Left ventricle myocardium inferior (tissue), 1 donor: ENCODE measurements at regions not wholly inside any gene's neighbourhood (a gene's known extent, or its start where the extent isn't known, plus 50 kb on each side); places are given as distances from the start of the nearest gene placed in this dataset.

Source experiments
- DNase-seq: peaks from one replicate; pipeline ENCODE4 v3.0.0-alpha.2; 2020
- H3K27ac ChIP-seq: fragments of 200-600 bp; replicated peaks from 2 replicates; pipeline ENCODE4 v1.8.0; 2021
- H3K27me3 ChIP-seq: fragments of 200-600 bp; 2 replicates; pipeline ENCODE4 v1.8.0; 2021; ENCODE audit warnings: low read depth
- H3K36me3 ChIP-seq: fragments of 200-600 bp; 2 replicates; pipeline ENCODE4 v1.8.0; 2021
- H3K4me1 ChIP-seq: fragments of 200-600 bp; 2 replicates; pipeline ENCODE4 v1.8.0; 2021
- H3K4me3 ChIP-seq: fragments of 200-600 bp; 2 replicates; pipeline ENCODE4 v1.8.0; 2021; ENCODE audit warnings: mild to moderate bottlenecking, moderate library complexity
- H3K9me3 ChIP-seq: fragments of 200-600 bp; replicated peaks from 2 replicates; pipeline ENCODE4 v1.8.0; 2021
- intact Hi-C: fragments of 100-400 bp; cut with micrococcal nuclease; formaldehyde crosslinking; loops from one replicate; pipeline ENCODE4 v1.11.0; 2022
- TF ChIP-seq, protein P1 (sequence below): fragments of 200-600 bp; IDR thresholded peaks from 2 replicates; pipeline ENCODE4 v1.8.0; 2021; ENCODE audit warnings: antibody characterized with exemption, mild to moderate bottlenecking, borderline replicate concordance
- donor health status: DM: no; HTN: yes; CAD: no; lungs with severe emphysema.

DNA sequence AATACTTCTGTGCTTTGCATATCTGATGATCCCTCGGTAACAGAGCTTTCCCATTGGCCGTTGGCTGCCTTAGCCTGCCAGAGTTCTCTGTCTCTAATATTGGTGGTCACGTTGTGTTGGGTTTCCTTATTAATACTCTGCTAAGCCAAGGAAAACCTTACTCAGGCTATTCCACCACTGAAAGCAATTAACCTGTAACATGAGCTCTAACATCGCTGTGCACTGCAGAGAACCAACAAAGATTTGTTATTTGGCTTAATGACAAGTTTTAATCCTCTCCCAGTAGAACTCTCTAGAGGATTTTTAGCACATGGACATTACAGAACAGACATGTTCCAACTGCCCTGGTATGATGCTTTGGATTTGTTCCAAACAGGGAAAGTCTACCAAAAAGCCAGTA is 825.9 kb upstream of the POU3F3 start:
- Histone ChIP-seq H3K4me1 (no peaks in the 10 kb centered on the region), H3K27ac (no peak overlapping the region), H3K9me3 (no peaks in the 10 kb centered on the region), H3K36me3 (no peaks in the 10 kb centered on the region), H3K4me3 (no peak overlapping the region), H3K27me3 (no peaks in the 10 kb centered on the region)
- TF ChIP-seq, protein P1, sequence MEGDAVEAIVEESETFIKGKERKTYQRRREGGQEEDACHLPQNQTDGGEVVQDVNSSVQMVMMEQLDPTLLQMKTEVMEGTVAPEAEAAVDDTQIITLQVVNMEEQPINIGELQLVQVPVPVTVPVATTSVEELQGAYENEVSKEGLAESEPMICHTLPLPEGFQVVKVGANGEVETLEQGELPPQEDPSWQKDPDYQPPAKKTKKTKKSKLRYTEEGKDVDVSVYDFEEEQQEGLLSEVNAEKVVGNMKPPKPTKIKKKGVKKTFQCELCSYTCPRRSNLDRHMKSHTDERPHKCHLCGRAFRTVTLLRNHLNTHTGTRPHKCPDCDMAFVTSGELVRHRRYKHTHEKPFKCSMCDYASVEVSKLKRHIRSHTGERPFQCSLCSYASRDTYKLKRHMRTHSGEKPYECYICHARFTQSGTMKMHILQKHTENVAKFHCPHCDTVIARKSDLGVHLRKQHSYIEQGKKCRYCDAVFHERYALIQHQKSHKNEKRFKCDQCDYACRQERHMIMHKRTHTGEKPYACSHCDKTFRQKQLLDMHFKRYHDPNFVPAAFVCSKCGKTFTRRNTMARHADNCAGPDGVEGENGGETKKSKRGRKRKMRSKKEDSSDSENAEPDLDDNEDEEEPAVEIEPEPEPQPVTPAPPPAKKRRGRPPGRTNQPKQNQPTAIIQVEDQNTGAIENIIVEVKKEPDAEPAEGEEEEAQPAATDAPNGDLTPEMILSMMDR: no peak
- no peak for DNase-seq
- intact Hi-C loops: no loop called here

DNA sequence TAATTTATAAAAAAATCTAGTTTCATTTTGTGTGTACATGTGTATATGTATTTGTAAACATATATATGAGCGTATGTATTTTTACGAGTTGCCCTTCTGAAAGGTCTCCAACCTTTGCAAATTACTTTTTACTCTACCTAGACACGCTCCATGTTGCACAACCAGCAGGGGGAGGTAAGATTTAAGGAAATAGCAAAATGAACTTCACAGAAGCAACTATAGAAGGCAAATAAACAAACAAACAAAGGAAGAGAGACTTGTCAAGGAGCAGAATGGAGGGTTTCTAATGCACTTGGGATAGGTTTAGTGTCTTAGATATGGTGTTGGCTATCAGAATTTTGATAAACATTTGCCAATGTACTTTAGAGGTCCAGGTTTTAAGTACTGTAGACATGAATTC is 820.5 kb upstream of the POU3F3 start:
- H3K36me3 ChIP-seq: no peaks in the 10 kb centered on the region
- no peaks in the 10 kb centered on the region for H3K27me3 ChIP-seq
- no peaks in the 10 kb centered on the region for H3K9me3 ChIP-seq
- DNase-seq: no peak
- H3K4me1 ChIP-seq: no peaks in the 10 kb centered on the region
- intact Hi-C loops: no loop called here
- TF ChIP-seq, protein P1: peak; percentile 39
- no peak overlapping the region for H3K4me3 ChIP-seq
- no peak overlapping the region for H3K27ac ChIP-seq

DNA sequence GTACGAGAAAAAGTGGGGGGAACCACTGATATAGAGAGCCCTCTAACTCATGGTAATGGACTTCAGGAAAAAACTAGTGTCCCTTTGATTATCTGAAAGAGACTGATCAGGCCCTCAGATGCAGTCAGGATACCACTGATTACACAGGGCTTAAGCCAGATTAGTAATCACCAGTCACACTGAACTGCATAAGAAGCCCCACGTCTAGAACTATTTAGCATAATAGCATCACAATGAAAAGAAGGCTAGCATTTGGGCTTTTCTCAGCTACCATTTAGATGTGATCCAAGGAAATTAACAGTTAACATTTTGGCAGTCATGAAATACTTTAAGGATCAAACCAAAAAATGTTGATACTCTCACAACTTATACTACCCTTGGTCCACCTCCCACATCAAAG is 813.1 kb upstream of the POU3F3 start:
- no peak overlapping the region for H3K4me3 ChIP-seq
- no peak overlapping the region for H3K27ac ChIP-seq
- H3K4me1 ChIP-seq: no peaks in the 10 kb centered on the region
- no peaks in the 10 kb centered on the region for H3K36me3 ChIP-seq
- no peaks in the 10 kb centered on the region for H3K27me3 ChIP-seq
- TF ChIP-seq, protein P1: no peak
- DNase-seq: no peak
- no peaks in the 10 kb centered on the region for H3K9me3 ChIP-seq
- intact Hi-C loops: no loop called here

DNA sequence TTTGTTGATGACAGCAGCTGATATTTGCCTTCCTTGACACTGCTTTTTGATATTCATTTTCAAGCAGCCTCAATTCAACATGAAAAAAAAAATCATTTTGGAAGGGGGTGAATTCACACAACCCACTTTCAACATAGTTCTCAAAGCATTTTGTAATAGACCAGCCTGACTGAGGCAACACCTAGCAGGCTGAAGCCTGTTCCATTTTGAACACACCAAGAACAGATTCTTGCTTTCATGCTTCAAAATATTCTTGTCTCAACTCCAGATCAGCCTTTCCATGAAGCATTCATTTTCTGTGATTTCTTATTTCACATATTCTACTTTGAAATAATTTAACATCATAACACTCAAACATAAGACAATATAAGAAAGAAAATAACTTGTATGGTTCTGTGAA is 812.6 kb upstream of the POU3F3 start:
- intact Hi-C loops: no loop called here
- TF ChIP-seq, protein P1: no peak
- Histone ChIP-seq H3K9me3 (no peaks in the 10 kb centered on the region), H3K4me1 (no peaks in the 10 kb centered on the region), H3K27me3 (no peaks in the 10 kb centered on the region), H3K4me3 (no peak overlapping the region), H3K27ac (no peak overlapping the region), H3K36me3 (no peaks in the 10 kb centered on the region)
- DNase-seq: no peak

DNA sequence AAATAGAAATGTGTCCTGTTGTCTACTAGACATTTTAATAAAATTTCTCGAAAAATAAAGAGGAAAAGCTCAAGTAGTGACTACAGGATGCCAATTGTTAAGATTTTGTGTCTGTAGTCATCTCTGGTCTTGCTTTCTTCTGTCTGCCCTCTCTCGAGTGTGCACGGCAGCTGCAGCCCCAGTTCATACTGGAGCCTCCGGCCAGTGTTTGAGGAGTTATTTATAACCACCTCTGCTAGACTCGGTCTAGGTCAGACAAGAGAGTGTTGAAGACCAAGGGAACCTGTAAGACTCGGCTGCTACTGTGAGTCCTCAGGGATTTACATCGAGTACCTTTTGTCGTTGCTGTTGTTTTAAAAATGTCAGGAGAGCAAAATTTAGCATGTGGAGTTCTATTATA is 810.1 kb upstream of the POU3F3 start:
- DNase-seq: no peak

More for the DNA sequence above, 810.1 kb upstream of the POU3F3 start:
- TF ChIP-seq, protein P1: no peak
- no peaks in the 10 kb centered on the region for H3K4me1 ChIP-seq
- no peaks in the 10 kb centered on the region for H3K27me3 ChIP-seq
- H3K36me3 ChIP-seq: no peaks in the 10 kb centered on the region
- intact Hi-C loops: no loop called here
- H3K27ac ChIP-seq: no peak overlapping the region
- H3K4me3 ChIP-seq: no peak overlapping the region
- H3K9me3 ChIP-seq: no peaks in the 10 kb centered on the region
